Tibial nerve (tissue), 4 donors: ENCODE measurements at regions not wholly inside any gene's neighbourhood (a gene's known extent, or its start where the extent isn't known, plus 50 kb on each side); places are given as distances from the start of the nearest gene placed in this dataset.

Source experiments
- DNase-seq, 2 donors: peaks; one replicate each; pipeline ENCODE4 v3.0.0-alpha.2; 2019; ENCODE audit warnings: low spot score in 2 of 2
- H3K27ac ChIP-seq, 4 donors: fragments of 200-600 bp; sonication (generic) in 3 of 4; one replicate each; pipeline ENCODE4 v1.5.1; 2017 to 2019; ENCODE audit warnings: mild to moderate bottlenecking in 1 of 4
- H3K27me3 ChIP-seq, 2 donors: fragments of 200-600 bp; sonication (generic) in 1 of 2; one replicate each; pipeline versions ENCODE4 v1.5.1 to v1.6.0; 2017 to 2019
- H3K36me3 ChIP-seq, 3 donors: fragments of 200-600 bp; sonication (generic); one replicate each; pipeline ENCODE4 v1.5.1; 2018 to 2019
- H3K4me1 ChIP-seq, 4 donors: fragments of 200-600 bp; sonication (generic) in 3 of 4; one replicate each; pipeline ENCODE4 v1.5.1; 2017 to 2019
- H3K4me3 ChIP-seq, 4 donors: fragments of 200-600 bp; sonication (generic) in 3 of 4; one replicate each; pipeline ENCODE4 v1.5.1; 2017 to 2019; ENCODE audit warnings: mild to moderate bottlenecking in 1 of 4, moderate library complexity in 1 of 4
- H3K9me3 ChIP-seq, 4 donors: fragments of 200-600 bp; sonication (generic) in 3 of 4; one replicate each; pipeline ENCODE4 v1.5.1; 2017 to 2019
- CTCF ChIP-seq, 5 experiments: fragments of 200-600 bp in 3 of 5; fragments of 450-650 bp in 2 of 5; sonication (generic) in 3 of 5; IDR thresholded peaks; one replicate each; pipeline ENCODE4 v1.5.1; 2016 to 2019; ENCODE audit warnings: antibody characterized with exemption in 5 of 5, mild to moderate bottlenecking in 3 of 5, moderate library complexity in 2 of 5
- EP300 ChIP-seq, 2 donors: sonication (generic); formaldehyde crosslinking; IDR thresholded peaks; one replicate each; pipeline ENCODE4 v1.6.1; 2017; ENCODE audit warnings: antibody characterized with exemption in 2 of 2, mild to moderate bottlenecking in 1 of 2
- POLR2A ChIP-seq, 2 donors: fragments of 450-650 bp; IDR thresholded peaks; one replicate each; pipeline ENCODE4 v1.6.1; 2017; ENCODE audit warnings: antibody characterized with exemption in 2 of 2, mild to moderate bottlenecking in 2 of 2, moderate library complexity in 2 of 2
- WGBS, 2 donors: methylation state at CpG; one replicate each; pipeline ENCODE4 v1.1.5; 2018; 5-methylcytosine and 5-hydroxymethylcytosine counted together

DNA sequence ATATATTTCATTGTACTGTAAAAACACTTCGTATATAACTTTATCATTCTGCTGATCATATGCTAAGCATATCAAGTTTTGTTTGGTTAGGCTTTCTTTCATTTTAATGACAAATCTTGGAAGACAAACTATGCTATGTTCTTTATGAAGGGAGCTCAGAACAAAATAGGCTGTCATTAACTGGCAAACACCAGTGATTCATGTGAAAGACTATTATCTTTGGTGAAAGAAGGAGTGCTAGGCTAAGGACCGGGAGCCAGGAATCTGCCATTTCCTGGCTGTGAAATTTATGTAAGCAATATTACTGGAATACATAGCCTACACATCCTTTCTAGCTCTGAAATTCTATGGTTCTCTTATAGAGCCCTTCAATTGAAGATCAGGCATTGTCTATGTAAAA lies 136.2 kb upstream of the CCN2 start:
- no peak for DNase-seq
- H3K27me3 ChIP-seq = no peaks in the 10 kb centered on the region
- no peak overlapping the region for H3K27ac ChIP-seq
- peaks cover 0 to 8% (median 0%) of the 10 kb centered on the region in 4 donors for H3K4me1 ChIP-seq
- TF ChIP-seq EP300 (IDR thresholded peaks at IDR 0.05) (no peak), CTCF (IDR thresholded peaks at IDR 0.05) (no peak), POLR2A (IDR thresholded peaks at IDR 0.05) (no peak)
- 47 to 55% methylated on average over 2 of the region's 2 CpGs for WGBS, 2 donors
- H3K9me3 ChIP-seq = peaks cover 0 to 12% (median 0%) of the 10 kb centered on the region in 4 donors
- no peak overlapping the region for H3K4me3 ChIP-seq
- H3K36me3 ChIP-seq = no peaks in the 10 kb centered on the region

GRCh38 chr6:132085731-132086130 lies 134.6 kb upstream of the CCN2 start:
- peaks cover 0 to 2% (median 0%) of the 10 kb centered on the region in 4 donors for H3K9me3 ChIP-seq
- H3K4me1 ChIP-seq = peaks cover 0 to 8% (median 0%) of the 10 kb centered on the region in 4 donors
- no peak for DNase-seq
- no peak for TF ChIP-seq EP300 (IDR thresholded peaks at IDR 0.05)
- TF ChIP-seq CTCF (IDR thresholded peaks at IDR 0.05) = no peak
- no peak for TF ChIP-seq POLR2A (IDR thresholded peaks at IDR 0.05)
- peak overlapping the region in 1 of 4 donors; percentile 50 for H3K27ac ChIP-seq
- H3K27me3 ChIP-seq = no peaks in the 10 kb centered on the region
- H3K4me3 ChIP-seq = no peak overlapping the region
- H3K36me3 ChIP-seq = no peaks in the 10 kb centered on the region
- 74 to 86% methylated on average over 5 of the region's 5 CpGs for WGBS, 2 donors

DNA sequence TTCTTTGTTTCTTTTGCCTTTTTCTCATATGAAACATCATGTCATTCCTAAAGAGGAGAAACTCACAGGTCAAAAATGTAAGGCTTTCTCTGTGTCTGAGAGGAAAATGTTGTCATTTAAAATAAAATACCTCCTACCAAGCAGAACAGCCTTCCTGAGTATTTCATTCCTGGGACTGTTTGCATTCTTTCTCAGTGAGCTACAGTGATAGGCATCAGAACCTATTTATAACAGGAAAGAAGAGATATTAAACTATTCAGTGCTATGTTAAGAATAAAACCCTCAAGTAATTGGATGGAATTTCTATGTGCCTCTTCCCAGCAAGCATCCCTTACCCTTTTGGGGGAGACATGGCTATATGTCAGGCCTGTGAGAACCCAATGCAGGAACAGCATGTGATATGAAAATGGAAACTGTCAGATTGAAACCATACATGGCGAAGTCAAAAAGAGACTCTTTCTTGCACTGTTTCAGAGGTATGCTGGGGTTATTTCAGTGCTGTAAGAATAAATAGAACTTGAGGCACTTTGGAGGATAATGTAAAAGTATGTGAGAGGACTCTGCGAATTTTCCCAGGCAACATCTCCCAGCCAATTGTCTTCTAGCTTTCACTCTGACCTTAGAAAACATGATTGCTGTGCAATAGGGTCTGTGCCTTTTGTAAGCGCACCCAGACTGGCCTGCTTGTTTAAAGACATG lies 133.8 kb upstream of the CCN2 start:
- TF ChIP-seq CTCF (IDR thresholded peaks at IDR 0.05) (no peak), POLR2A (IDR thresholded peaks at IDR 0.05) (no peak), EP300 (IDR thresholded peaks at IDR 0.05) (no peak)
- no peaks in the 10 kb centered on the region for H3K36me3 ChIP-seq
- H3K9me3 ChIP-seq = no peaks in the 10 kb centered on the region
- no peaks in the 10 kb centered on the region for H3K27me3 ChIP-seq
- 71 to 88% methylated on average over 3 of the region's 3 CpGs for WGBS, 2 donors
- DNase-seq = no peak
- H3K4me1 ChIP-seq = peaks cover 0 to 8% (median 0%) of the 10 kb centered on the region in 4 donors
- peak overlapping the region in 2 of 4 donors; percentile 39 to 50 for H3K27ac ChIP-seq
- no peak overlapping the region for H3K4me3 ChIP-seq

DNA sequence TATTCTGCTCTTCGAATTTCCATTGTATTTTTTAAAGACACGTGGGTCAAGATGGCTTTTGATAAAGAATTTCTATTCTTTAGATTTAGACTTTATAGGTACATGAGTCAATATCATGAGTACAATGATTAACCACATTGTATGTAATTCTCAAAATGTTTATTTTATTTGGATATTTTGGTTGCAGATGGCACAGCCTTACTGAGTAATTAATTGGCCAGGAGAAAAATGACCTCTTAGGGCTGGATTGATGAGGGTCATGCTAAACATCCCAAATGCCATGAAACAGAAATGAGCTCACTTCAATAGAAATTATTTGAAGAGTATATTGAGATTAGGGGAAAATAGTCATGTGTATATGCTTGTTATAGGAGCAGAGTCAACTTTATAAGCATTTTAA lies 131.2 kb upstream of the CCN2 start:
- WGBS, 2 donors = 89 to 96% methylated on average over 2 of the region's 2 CpGs
- no peak overlapping the region for H3K27ac ChIP-seq
- peaks cover 0 to 8% (median 0%) of the 10 kb centered on the region in 4 donors for H3K4me1 ChIP-seq
- no peaks in the 10 kb centered on the region for H3K9me3 ChIP-seq
- H3K27me3 ChIP-seq = no peaks in the 10 kb centered on the region
- no peaks in the 10 kb centered on the region for H3K36me3 ChIP-seq
- H3K4me3 ChIP-seq = no peak overlapping the region
- DNase-seq = no peak
- TF ChIP-seq CTCF (IDR thresholded peaks at IDR 0.05) = no peak
- TF ChIP-seq POLR2A (IDR thresholded peaks at IDR 0.05) = no peak
- TF ChIP-seq EP300 (IDR thresholded peaks at IDR 0.05) = no peak

DNA sequence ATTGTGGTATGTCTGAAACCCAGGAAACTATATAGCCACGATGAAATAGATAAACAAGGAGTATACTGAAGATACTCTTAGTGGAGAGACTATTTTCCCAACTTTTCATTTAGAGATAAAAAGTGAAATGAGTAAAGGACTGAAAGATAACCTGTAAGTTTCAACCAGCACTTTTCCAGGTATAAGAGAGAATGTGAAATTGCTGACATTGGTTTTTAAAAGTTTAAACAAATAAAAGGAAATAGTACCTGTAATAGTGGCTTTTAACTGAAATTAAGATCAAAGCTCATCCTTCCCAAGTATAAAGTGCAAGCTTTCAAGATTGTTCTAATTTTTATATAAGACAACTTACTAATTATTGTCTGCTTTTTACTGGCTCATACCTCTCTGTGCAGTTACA lies 130.2 kb upstream of the CCN2 start:
- DNase-seq = no peak
- WGBS, 2 donors = 41 to 44% methylated on average over 1 of the region's 1 CpG
- Histone ChIP-seq H3K36me3 (no peaks in the 10 kb centered on the region), H3K4me1 (peaks cover 0 to 8% (median 0%) of the 10 kb centered on the region in 4 donors), H3K27me3 (no peaks in the 10 kb centered on the region), H3K9me3 (no peaks in the 10 kb centered on the region), H3K27ac (no peak overlapping the region), H3K4me3 (no peak overlapping the region)
- TF ChIP-seq CTCF (IDR thresholded peaks at IDR 0.05) = no peak
- TF ChIP-seq EP300 (IDR thresholded peaks at IDR 0.05) = no peak
- no peak for TF ChIP-seq POLR2A (IDR thresholded peaks at IDR 0.05)
